Pons (tissue), 1 donor: ENCODE measurements at regions not wholly inside any gene's neighbourhood (a gene's known extent, or its start where the extent isn't known, plus 50 kb on each side); places are given as distances from the start of the nearest gene placed in this dataset.

Source experiments
- DNase-seq: peaks from one replicate; pipeline ENCODE4 v3.0.0-alpha.2; 2016; ENCODE audit warnings: low spot score

DNA sequence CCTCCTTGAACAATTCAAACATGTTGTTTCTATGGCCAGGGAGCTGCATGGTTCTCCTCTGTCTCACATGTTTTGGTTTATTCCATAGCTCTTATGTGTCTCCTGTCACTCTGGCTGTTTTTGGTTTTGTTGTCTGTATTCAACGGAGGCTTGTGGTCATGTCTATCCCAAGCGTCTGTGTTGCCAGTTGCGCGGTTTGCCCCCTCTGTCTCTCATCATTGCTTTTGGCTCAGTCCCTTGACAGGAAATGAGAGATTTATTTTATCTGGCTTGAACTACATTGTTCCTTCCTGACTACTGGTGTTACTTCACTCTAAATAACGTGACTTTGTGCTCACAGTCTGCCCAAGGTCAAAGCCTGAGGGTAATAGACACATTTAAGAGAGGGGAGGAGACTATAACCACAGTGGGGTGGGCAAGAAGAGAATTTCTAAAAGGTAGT is 96.4 kb upstream of the SOX5 start:
- no peak for DNase-seq

- DNase-seq, result no peak
Measured at GRCh38 chr12:24044941-24045703, 95.7 kb upstream of the SOX5 start.

DNA sequence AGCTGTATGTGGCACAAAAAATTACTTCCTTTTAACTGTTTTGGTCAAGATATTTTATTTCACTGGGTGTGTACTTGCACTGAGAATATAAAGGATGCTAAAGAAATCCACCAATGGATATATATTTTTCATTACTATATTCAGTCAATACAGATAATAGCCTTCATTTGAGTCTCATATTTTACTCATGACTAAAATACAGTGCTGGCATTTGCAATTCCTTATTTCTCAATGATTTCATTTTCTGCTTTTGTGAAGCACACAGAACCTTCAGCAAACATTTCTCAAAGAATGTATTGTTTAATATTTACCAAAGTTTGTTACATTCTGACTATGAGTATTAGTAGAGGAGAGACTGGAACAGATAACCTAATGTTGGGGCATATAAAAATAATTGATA is 93.2 kb upstream of the SOX5 start:
- DNase-seq, result no peak

- no peak for DNase-seq
Measured at GRCh38 chr12:24039113-24039525, 89.6 kb upstream of the SOX5 start.

DNA sequence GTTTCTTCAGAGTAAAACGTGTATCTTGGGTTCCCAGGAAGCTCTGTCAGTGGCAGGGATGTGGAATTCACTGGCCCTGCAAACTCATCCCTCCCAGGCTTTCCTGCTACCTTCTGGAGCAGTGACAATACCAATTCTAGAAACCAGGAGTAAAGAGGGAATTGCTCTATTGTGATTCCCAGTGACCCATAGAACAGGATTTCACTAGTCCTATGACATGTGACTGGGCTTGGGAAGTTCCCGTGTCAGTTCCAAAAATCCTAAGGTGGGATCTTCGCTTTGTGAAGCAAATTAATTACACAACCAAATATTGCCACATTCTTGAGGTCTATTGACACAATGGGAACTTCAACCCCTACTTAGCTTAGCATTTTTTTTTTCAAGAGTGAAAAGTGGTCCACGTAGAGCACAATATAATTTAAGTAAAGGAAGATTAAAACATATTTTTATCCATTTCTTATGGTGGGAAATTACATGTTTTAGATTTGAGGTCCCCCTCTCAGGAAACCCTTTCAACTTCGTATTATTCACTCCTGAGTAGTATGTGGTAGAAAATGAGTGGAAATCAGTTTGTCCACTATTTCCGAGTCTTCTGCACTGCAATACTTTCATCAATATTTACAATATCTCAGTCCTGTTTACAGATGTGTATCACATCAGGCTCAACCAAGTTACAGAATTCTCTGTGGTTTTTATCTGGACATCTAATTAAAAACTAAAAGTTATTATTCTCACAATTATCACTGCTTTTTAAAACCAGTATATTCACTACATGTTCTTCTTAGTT is 88.9 kb upstream of the SOX5 start:
- DNase-seq, result no peak

GRCh38 chr12:24036438-24037216 is 87.2 kb upstream of the SOX5 start:
- DNase-seq, result no peak

GRCh38 chr12:24034894-24035293 is 85.4 kb upstream of the SOX5 start:
- no peak for DNase-seq

DNA sequence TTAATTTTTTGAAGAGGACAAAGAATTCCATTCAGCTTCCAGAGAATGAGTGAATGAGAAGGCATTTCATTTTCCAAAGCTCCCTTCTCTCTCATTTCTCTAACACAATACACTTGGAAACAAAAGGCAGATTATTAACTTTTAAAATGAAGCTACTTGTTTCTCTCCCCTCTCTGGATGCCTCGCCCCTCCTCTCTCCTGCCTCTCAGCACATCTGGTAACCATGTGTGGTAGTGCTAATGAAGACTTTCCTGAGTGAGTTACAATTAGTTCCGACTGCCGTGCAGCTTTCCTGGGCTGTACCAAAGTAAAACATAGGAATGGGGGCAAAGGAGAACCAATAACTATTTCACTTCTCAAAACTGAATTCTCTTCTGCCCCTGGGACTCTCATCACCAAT is 84.7 kb upstream of the SOX5 start:
- peak; percentile 15 for DNase-seq

GRCh38 chr12:24027352-24027751 is 77.9 kb upstream of the SOX5 start:
- DNase-seq, result no peak

GRCh38 chr12:24025153-24025798 is 75.8 kb upstream of the SOX5 start:
- DNase-seq, result no peak

DNA sequence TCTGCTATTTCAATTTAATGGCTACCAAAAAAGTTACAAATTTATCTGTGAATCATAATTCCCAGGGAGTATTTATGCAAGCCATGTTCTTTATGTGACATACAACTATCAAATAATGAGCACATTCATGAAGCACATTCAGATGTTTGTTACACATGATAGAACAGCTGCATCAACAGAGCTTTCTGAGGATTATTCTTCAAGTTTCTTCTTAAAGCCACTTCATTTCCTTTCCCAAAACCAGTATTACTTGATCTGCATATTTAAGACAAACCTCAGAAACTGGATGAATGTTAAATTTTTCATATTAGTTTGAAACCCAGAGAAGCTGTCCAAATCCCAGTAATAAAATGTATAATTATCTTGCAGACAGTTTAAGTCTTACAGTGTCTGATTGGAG is 73.6 kb upstream of the SOX5 start:
- DNase-seq, result no peak

DNA sequence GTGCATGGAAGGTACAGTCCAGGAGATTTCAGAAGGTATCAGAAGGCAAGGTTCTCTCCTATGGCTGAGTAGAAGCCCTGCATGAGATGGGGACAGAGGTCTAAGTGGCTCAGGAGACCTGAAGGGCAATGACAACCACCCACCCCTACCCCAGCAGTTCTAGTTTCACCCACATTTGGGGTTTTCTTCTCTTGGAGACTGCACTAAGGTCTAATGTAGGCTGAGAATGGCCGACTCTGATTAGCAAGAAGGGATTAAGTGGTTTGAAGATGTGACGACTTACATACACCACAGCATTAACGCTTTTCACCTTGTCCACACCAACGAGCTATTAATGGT is 71.7 kb upstream of the SOX5 start:
- DNase-seq, result no peak

DNA sequence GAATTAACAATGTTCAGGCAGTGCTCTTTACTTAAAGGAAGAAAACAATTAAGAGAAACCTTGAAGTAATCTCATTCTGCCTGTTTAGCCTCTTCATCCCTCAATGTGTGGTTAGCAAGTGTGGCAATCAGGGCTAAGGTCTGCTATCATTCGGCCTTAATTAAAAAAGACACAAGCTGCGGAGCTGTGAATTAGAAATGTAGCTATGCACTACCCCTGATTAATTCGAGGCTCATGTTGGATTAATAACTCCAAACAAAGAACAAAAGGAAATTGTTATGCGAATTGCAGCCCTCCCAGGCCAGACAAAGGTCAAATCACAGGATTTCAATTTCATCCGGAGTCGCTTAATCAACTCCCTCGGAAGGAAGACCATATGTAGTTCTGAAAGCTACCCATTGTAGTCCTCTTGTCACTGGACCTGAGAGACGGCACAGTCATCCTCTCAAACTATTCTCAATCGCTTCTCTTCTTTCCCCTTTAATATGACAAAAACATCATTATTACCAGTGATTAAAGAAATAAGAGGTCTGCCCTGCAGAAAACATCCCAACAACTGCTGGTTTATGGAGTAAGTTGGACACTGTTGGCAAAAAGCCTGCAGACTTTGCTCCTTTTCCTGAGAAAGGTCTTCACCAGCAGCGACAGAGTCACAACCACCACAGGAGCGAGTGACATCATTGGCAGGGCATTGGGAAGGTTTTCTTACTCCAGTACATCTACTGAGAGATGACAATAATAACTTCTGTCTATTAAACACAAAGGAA is 71.1 kb upstream of the SOX5 start:
- no peak for DNase-seq

GRCh38 chr12:24015833-24016160 is 66.3 kb upstream of the SOX5 start:
- DNase-seq, result peak; percentile 22

DNA sequence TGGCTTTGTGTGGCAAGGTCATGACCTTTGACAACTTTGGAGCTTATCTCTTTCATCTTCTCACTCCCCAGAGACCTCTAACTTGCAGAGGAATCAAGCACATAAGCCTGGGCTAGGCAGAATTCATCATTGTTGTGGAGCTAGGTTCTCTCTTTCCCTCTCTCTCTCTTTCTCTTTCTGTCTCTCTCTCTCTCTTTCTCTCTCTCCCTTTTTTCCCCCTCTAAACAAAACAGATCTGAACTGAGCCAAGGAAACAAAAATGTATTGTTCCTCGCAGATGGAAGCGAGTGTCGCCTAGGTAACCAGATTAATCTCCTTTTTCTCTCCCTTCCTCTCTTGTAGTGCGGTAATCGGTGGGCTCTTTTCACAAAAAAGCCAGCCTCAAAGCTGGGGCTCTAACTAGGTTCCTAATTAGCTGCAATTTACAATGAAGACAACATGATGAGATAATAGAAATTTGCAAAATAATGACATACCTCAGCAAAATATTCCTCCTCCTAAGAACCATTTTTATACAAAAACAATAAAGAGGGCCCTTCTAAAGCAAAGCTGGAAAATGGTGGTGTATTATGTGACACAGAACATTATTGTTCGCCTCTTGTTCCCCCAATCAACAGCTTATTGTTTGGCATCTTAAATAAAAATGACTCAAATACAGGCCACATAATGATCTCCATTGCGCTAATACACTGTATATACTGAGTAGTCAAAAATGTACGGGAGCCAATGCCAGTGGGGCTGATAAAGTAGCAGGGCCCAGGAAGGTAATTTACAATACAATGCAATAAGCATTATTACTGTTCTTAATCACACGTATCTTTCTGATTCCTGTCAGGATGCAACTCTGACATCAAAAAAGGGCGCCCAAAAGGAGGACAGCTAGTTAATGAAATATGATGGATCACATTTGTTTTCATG is 65.7 kb upstream of the SOX5 start:
- peak; percentile 29 for DNase-seq

GRCh38 chr12:24014240-24014639 is 64.8 kb upstream of the SOX5 start:
- no peak for DNase-seq

DNA sequence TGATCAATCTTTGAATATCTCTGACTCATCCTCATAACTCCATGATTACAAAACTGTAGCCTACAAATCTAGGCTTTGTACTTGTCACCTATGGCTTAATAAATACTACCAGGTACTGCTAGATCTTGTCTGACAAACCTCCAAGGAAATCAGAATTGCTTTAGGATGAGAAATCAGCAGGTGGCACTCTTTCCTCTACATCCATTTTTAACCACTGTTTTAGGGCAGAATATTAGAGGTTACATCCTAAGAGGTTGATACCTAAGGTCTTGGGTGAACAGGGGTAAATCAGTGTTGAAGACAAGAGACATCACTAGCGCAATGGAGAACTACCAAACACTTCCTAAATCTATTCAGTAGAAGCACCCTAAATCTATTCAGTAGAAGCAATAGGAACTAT is 63.1 kb upstream of the SOX5 start:
- DNase-seq, result no peak

- DNase-seq, result peak; percentile 22
Measured at GRCh38 chr12:24011927-24012507, 62.5 kb upstream of the SOX5 start.

DNA sequence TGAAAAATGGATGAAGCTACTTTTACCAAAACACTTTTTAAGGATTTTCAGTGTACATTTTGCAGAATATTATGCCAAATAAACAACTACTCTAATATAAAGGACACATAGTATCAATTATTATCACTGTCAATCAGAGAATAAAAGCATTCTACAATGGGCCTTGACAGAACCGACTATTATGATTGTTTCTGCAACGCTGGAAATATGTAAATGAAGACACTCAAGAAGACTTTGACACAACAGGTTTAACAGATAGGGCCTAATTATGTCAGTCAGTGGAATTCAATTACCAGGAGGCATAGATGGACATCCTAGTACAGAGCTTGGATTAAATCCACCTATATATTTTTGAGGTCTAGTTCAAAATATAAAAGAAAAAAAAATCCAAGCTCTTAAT is 58.7 kb upstream of the SOX5 start:
- DNase-seq, result no peak
